GM21528 (cell line): ENCODE measurements at regions not wholly inside any gene's neighbourhood (a gene's known extent, or its start where the extent isn't known, plus 50 kb on each side); places are given as distances from the start of the nearest gene placed in this dataset.

ENCODE experiments used
- ATAC-seq: cut with Tn5 transposase; IDR thresholded peaks from one replicate; pipeline ENCODE4 v1.9.1; 2021; ENCODE audit warnings: mild to moderate bottlenecking, moderate library complexity; ENCODE audit not compliant: unreplicated experiment, low FRiP score

GRCh38 chr4:152165146-152165545 lies 370.7 kb downstream of the FBXW7 start:
- no peak for ATAC-seq

- no peak for ATAC-seq
Observed at GRCh38 chr4:152164561-152164960, 371.3 kb downstream of the FBXW7 start.

GRCh38 chr4:152162331-152162697 lies 373.6 kb downstream of the FBXW7 start:
- ATAC-seq: no peak

GRCh38 chr4:152161676-152162330 lies 374.1 kb downstream of the FBXW7 start:
- no peak for ATAC-seq

- ATAC-seq: no peak
Observed at GRCh38 chr4:152160225-152160800, 375.6 kb downstream of the FBXW7 start.

- ATAC-seq: no peak
Observed at GRCh38 chr4:152159773-152160172, 376.1 kb downstream of the FBXW7 start.

- no peak for ATAC-seq
Observed at GRCh38 chr4:152158225-152158624, 377.7 kb downstream of the FBXW7 start.

GRCh38 chr4:152157629-152158028 lies 378.3 kb downstream of the FBXW7 start:
- no peak for ATAC-seq

- ATAC-seq: no peak
Observed at GRCh38 chr4:152156442-152156841, 379.4 kb downstream of the FBXW7 start.

- ATAC-seq: no peak
Observed at GRCh38 chr4:152155070-152155469, 380.8 kb downstream of the FBXW7 start.

GRCh38 chr4:152154433-152154832 lies 381.5 kb downstream of the FBXW7 start:
- no peak for ATAC-seq

- no peak for ATAC-seq
Observed at GRCh38 chr4:152153476-152154270, 382.2 kb downstream of the FBXW7 start.

GRCh38 chr4:152150214-152150613 lies 385.7 kb downstream of the FBXW7 start:
- no peak for ATAC-seq

GRCh38 chr4:152149745-152150144 lies 386.1 kb downstream of the FBXW7 start:
- no peak for ATAC-seq

- ATAC-seq: no peak
Observed at GRCh38 chr4:152148057-152148456, 387.2 kb upstream of the GATB start.

GRCh38 chr4:152146244-152146643 lies 385.4 kb upstream of the GATB start:
- ATAC-seq: no peak

GRCh38 chr4:152143806-152144205 lies 383.0 kb upstream of the GATB start:
- no peak for ATAC-seq

- ATAC-seq: no peak
Observed at GRCh38 chr4:152138451-152138850, 377.6 kb upstream of the GATB start.

- ATAC-seq: no peak
Observed at GRCh38 chr4:152132776-152133175, 372.0 kb upstream of the GATB start.

GRCh38 chr4:152128356-152128755 lies 367.5 kb upstream of the GATB start:
- ATAC-seq: no peak

GRCh38 chr4:152126238-152126637 lies 365.4 kb upstream of the GATB start:
- no peak for ATAC-seq
